Thyroid gland (tissue), 4 donors: ENCODE measurements at regions not wholly inside any gene's neighbourhood (a gene's known extent, or its start where the extent isn't known, plus 50 kb on each side); places are given as distances from the start of the nearest gene placed in this dataset.

Experiments
- CTCF ChIP-seq, 6 experiments: fragments of 200-600 bp in 3 of 6; fragments of 450-650 bp in 3 of 6; sonication (generic) in 3 of 6; IDR thresholded peaks; one replicate each; pipeline ENCODE4 v1.5.1; 2016 to 2019; ENCODE audit warnings: antibody characterized with exemption in 6 of 6, mild to moderate bottlenecking in 2 of 6, inconsistent platforms in 1 of 6, moderate library complexity in 1 of 6
- POLR2A ChIP-seq, 2 donors: fragments of 450-650 bp; IDR thresholded peaks; one replicate each; pipeline ENCODE4 v1.6.1; 2017; ENCODE audit warnings: antibody characterized with exemption in 2 of 2, mild to moderate bottlenecking in 2 of 2, moderate library complexity in 1 of 2

- TF ChIP-seq CTCF (IDR thresholded peaks at IDR 0.05) (no peak), POLR2A (IDR thresholded peaks at IDR 0.05) (no peak)
Measured at GRCh38 chr1:218750216-218750970, 405.3 kb downstream of the TGFB2 start.
